HCT116 (cell line): ENCODE measurements at regions not wholly inside any gene's neighbourhood (a gene's known extent, or its start where the extent isn't known, plus 50 kb on each side); places are given as distances from the start of the nearest gene placed in this dataset.

Source experiments
- ATAC-seq: fragments of 200-7000 bp; cut with Tn5 transposase; 2 replicates; pipeline ENCODE4 v1.9.1; 2020; ENCODE audit warnings: mild to moderate bottlenecking, moderate library complexity
- BruUV-seq: library from RNA; stranded (reverse); fragments of 400-500 nt; replicated peaks from 2 replicates; lab custom pipeline; 2021; lab: Mats Ljungman, UMichigan
- CTCF ChIA-PET: fragments of 300-600 bp; sonication (Branson Sonifier 250); formaldehyde crosslinking; loops from one replicate; lab custom pipeline; 2021; ENCODE audit warnings: antibody characterized with exemption; lab: Charles Lee
- POLR2A ChIA-PET: fragments of 300-600, 350-600 bp; sonication (Branson Sonifier 250); formaldehyde crosslinking; loops from one replicate; lab custom pipeline; 2021; ENCODE audit warnings: antibody characterized with exemption; lab: Charles Lee
- RAD21 ChIA-PET, 2 experiments: fragments of 300-600 bp; sonication (Branson Sonifier 250); formaldehyde crosslinking; loops; one replicate each; lab custom pipeline; 2023; ENCODE audit warnings: low total read pairs in 2 of 2; ENCODE audit not compliant: uncharacterized antibody in 2 of 2, unreplicated experiment in 2 of 2, low non-redundant PET in 1 of 2; lab: Charles Lee
- DNase-seq: peaks from one replicate; pipeline ENCODE4 v3.0.0-alpha.2; 2010; ENCODE audit warnings: low read depth, low spot score
- H2AFZ ChIP-seq: fragments of 200-600 bp; shearing (Covaris generic), sonication (generic); 2 replicates; pipeline ENCODE4 v1.6.1; 2017; ENCODE audit warnings: low read depth, mixed run types, mixed read lengths, antibody characterized with exemption, low read length; ENCODE audit not compliant: poor library complexity, severe bottlenecking
- H3K27ac ChIP-seq: 2 replicates; pipeline ENCODE4 v1.5.1; 2012; ENCODE audit warnings: low read depth, low read length
- H3K27me3 ChIP-seq: fragments of 200-600 bp; sonication (generic); 2 replicates; pipeline ENCODE4 v1.6.1; 2016; ENCODE audit warnings: mixed run types, low read length, mixed read lengths; ENCODE audit not compliant: insufficient read depth
- H3K36me3 ChIP-seq, 2 experiments: fragments of 200-500 bp in 1 of 2; fragments of 200-600 bp in 1 of 2; sonication (Bioruptor generic) in 1 of 2; sonication (generic) in 1 of 2; 2 replicates each; pipeline versions ENCODE4 v1.5.1 to v1.6.1; 2014 to 2016; ENCODE audit warnings: low read length in 2 of 2, inconsistent platforms in 1 of 2, mixed read lengths in 1 of 2, mixed run types in 1 of 2; ENCODE audit not compliant: insufficient read depth in 2 of 2, control insufficient read depth in 1 of 2
- H3K4me1 ChIP-seq, 2 experiments: fragments of 200-600 bp in 1 of 2; sonication (generic) in 1 of 2; 2 replicates each; pipeline versions ENCODE4 v1.5.1 to v1.6.1; 2012 to 2017; ENCODE audit warnings: low read length in 2 of 2, inconsistent platforms in 1 of 2, mild to moderate bottlenecking in 1 of 2, mixed read lengths in 1 of 2, mixed run types in 1 of 2, moderate library complexity in 1 of 2; ENCODE audit not compliant: insufficient read depth in 2 of 2, control insufficient read depth in 1 of 2
- H3K4me2 ChIP-seq: fragments of 200-600 bp; sonication (generic); 2 replicates; pipeline ENCODE4 v1.6.1; 2017; ENCODE audit warnings: mixed run types, low read length, mixed read lengths
- H3K4me3 ChIP-seq, 2 experiments: fragments of 200-600 bp in 1 of 2; sonication (generic) in 1 of 2; replicated peaks in 1 of 2; 2 replicates each; pipeline ENCODE4 v1.5.1; 2011 to 2016; ENCODE audit warnings: low read length in 2 of 2, control low read depth in 1 of 2, low read depth in 1 of 2, mild to moderate bottlenecking in 1 of 2, mixed read lengths in 1 of 2, mixed run types in 1 of 2
- H3K79me2 ChIP-seq: fragments of 200-600 bp; sonication (generic); 2 replicates; pipeline ENCODE4 v1.6.1; 2017; ENCODE audit warnings: mild to moderate bottlenecking, mixed run types, low read length, moderate library complexity, mixed read lengths; ENCODE audit not compliant: insufficient read depth
- H3K9ac ChIP-seq: fragments of 200-600 bp; sonication (generic); 2 replicates; pipeline ENCODE4 v1.6.1; 2016; ENCODE audit warnings: low read length, mixed read lengths
- H3K9me2 ChIP-seq: fragments of 200-600 bp; sonication (generic), shearing (Covaris generic); 2 replicates; pipeline ENCODE4 v1.6.1; 2017; ENCODE audit warnings: mixed run types, mild to moderate bottlenecking, moderate library complexity; ENCODE audit not compliant: insufficient read depth
- H3K9me3 ChIP-seq, 2 experiments: fragments of 200-500 bp in 1 of 2; fragments of 200-600 bp in 1 of 2; sonication (Bioruptor generic) in 1 of 2; sonication (generic) in 1 of 2; 2 replicates each; pipeline ENCODE4 v1.6.1; 2014 to 2017; ENCODE audit warnings: low read length in 2 of 2, mixed read lengths in 2 of 2, inconsistent platforms in 1 of 2, low read depth in 1 of 2, mild to moderate bottlenecking in 1 of 2, mixed run types in 1 of 2, moderate library complexity in 1 of 2; ENCODE audit not compliant: control insufficient read depth in 1 of 2, insufficient read depth in 1 of 2
- H4K20me1 ChIP-seq: fragments of 200-600 bp; sonication (generic), shearing (Covaris generic); 2 replicates; pipeline ENCODE4 v1.6.1; 2017; ENCODE audit warnings: mixed run types, mild to moderate bottlenecking, moderate library complexity; ENCODE audit not compliant: insufficient read depth
- EGR1 ChIP-seq: IDR thresholded peaks from 2 replicates; pipeline ENCODE4 v1.6.1; 2012; ENCODE audit warnings: low read depth
- EZH2phosphoT487 ChIP-seq: fragments of 200-600 bp; IDR thresholded peaks from 2 replicates; pipeline ENCODE4 v1.6.1; 2018; ENCODE audit warnings: antibody characterized with exemption, borderline replicate concordance
- FOSL1 ChIP-seq: IDR thresholded peaks from 2 replicates; pipeline ENCODE4 v1.6.1; 2012; ENCODE audit warnings: low read depth
- JUND ChIP-seq: IDR thresholded peaks from 2 replicates; pipeline ENCODE4 v1.6.1; 2012
- POLR2AphosphoS5 ChIP-seq: IDR thresholded peaks from 2 replicates; pipeline ENCODE4 v1.6.1; 2011; ENCODE audit warnings: mild to moderate bottlenecking, low read depth, low read length, moderate library complexity
- RAD21 ChIP-seq: IDR thresholded peaks from 2 replicates; pipeline ENCODE4 v1.6.1; 2012; ENCODE audit warnings: low read depth, mild to moderate bottlenecking
- SIN3A ChIP-seq: IDR thresholded peaks from 2 replicates; pipeline ENCODE4 v1.6.1; 2012; ENCODE audit warnings: low read depth
- SRF ChIP-seq: IDR thresholded peaks from 2 replicates; pipeline ENCODE4 v1.6.1; 2012; ENCODE audit warnings: low read depth
- TCF7L2 ChIP-seq: IDR thresholded peaks from 2 replicates; pipeline ENCODE4 v1.7.0; 2011; ENCODE audit warnings: borderline replicate concordance, inconsistent platforms; ENCODE audit not compliant: insufficient read depth, insufficient read length; ENCODE audit errors: extremely low read depth
- YY1 ChIP-seq: IDR thresholded peaks from 2 replicates; pipeline ENCODE4 v1.6.1; 2011; ENCODE audit warnings: low read length, low read depth, moderate library complexity, mild to moderate bottlenecking; ENCODE audit not compliant: insufficient replicate concordance; ENCODE audit errors: extremely low read depth
- ZNF274 ChIP-seq: fragments of 200-500 bp; sonication (Bioruptor generic); IDR thresholded peaks from 2 replicates; pipeline ENCODE4 v1.6.1; 2014; ENCODE audit warnings: mild to moderate bottlenecking, low read depth, low read length, inconsistent platforms
- intact Hi-C: fragments of 100-400 bp; cut with micrococcal nuclease; formaldehyde crosslinking; loops from 2 replicates; pipeline ENCODE4 v1.10.0; 2022
- TF ChIP-seq, protein P1 (sequence below): IDR thresholded peaks from 2 replicates; pipeline ENCODE4 v1.6.1; 2012; ENCODE audit warnings: low read depth
- TF ChIP-seq, protein P2 (sequence below): IDR thresholded peaks from 2 replicates; pipeline ENCODE4 v1.6.1; 2011; ENCODE audit warnings: mild to moderate bottlenecking, low read length, moderate library complexity; ENCODE audit not compliant: insufficient replicate concordance; ENCODE audit errors: extremely low read depth

GRCh38 chr2:237156857-237157779 lies 71.4 kb downstream of the COPS8 start:
- no peaks in the 10 kb centered on the region for H3K9me3 ChIP-seq
- no peaks in the 10 kb centered on the region for H3K36me3 ChIP-seq
- RAD21 ChIA-PET = no interaction called here
- H2AFZ ChIP-seq = no peak overlapping the region
- DNase-seq (no peak), ATAC-seq (no peak)
- no peak for TF ChIP-seq JUND
- H3K27ac ChIP-seq = no peak overlapping the region
- H3K27me3 ChIP-seq = no peaks in the 10 kb centered on the region
- CTCF ChIA-PET = no interaction called here
- no peaks in the 10 kb centered on the region for H3K4me1 ChIP-seq
- H3K9me2 ChIP-seq = no peaks in the 10 kb centered on the region
- intact Hi-C loops = no loop called here
- no peaks in the 10 kb centered on the region for H4K20me1 ChIP-seq
- H3K4me3 ChIP-seq = no peak overlapping the region
- no peak overlapping the region for H3K9ac ChIP-seq
- no peak overlapping the region for H3K4me2 ChIP-seq
- BruUV-seq = no TSS peak
- H3K79me2 ChIP-seq = no peaks in the 10 kb centered on the region
- POLR2A ChIA-PET = no interaction called here

DNA sequence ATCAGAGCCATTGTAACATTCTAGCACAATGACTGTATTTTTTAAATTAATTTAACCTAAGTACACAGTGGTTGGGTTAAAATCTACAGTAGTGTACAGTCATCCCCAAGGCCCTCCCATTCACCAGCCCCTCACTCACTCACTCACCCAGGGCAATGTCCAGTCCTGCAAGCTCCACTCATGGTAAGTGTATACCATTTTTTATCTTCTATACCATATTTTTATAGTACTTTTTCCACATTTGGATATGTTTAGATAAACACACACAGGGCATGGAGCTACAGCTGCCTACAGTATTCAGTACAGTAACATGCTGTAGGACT lies 72.1 kb downstream of the COPS8 start:
- ATAC-seq = no peak
- CTCF ChIA-PET = interaction anchor here (1.4 kb wide), 1 partner anchor 264 kb away, joined by 3 read pairs; no protein-coding TSS in a partner anchor
- intact Hi-C loops = no loop called here

More for the DNA sequence above, 72.1 kb downstream of the COPS8 start:
- H3K27me3 ChIP-seq = no peaks in the 10 kb centered on the region
- H3K9me3 ChIP-seq = no peaks in the 10 kb centered on the region
- no peaks in the 10 kb centered on the region for H4K20me1 ChIP-seq
- H3K4me1 ChIP-seq = no peaks in the 10 kb centered on the region
- H3K36me3 ChIP-seq = no peaks in the 10 kb centered on the region
- H3K9ac ChIP-seq = no peak overlapping the region
- BruUV-seq = no TSS peak
- no peaks in the 10 kb centered on the region for H3K79me2 ChIP-seq
- no peak overlapping the region for H2AFZ ChIP-seq
- DNase-seq = no peak
- TF ChIP-seq JUND (no peak), YY1 (no peak), SRF (no peak), RAD21 (no peak), POLR2AphosphoS5 (no peak), SIN3A (no peak), EZH2phosphoT487 (no peak), FOSL1 (no peak), EGR1 (no peak), TCF7L2 (no peak), ZNF274 (no peak)
- TF ChIP-seq, protein P1, sequence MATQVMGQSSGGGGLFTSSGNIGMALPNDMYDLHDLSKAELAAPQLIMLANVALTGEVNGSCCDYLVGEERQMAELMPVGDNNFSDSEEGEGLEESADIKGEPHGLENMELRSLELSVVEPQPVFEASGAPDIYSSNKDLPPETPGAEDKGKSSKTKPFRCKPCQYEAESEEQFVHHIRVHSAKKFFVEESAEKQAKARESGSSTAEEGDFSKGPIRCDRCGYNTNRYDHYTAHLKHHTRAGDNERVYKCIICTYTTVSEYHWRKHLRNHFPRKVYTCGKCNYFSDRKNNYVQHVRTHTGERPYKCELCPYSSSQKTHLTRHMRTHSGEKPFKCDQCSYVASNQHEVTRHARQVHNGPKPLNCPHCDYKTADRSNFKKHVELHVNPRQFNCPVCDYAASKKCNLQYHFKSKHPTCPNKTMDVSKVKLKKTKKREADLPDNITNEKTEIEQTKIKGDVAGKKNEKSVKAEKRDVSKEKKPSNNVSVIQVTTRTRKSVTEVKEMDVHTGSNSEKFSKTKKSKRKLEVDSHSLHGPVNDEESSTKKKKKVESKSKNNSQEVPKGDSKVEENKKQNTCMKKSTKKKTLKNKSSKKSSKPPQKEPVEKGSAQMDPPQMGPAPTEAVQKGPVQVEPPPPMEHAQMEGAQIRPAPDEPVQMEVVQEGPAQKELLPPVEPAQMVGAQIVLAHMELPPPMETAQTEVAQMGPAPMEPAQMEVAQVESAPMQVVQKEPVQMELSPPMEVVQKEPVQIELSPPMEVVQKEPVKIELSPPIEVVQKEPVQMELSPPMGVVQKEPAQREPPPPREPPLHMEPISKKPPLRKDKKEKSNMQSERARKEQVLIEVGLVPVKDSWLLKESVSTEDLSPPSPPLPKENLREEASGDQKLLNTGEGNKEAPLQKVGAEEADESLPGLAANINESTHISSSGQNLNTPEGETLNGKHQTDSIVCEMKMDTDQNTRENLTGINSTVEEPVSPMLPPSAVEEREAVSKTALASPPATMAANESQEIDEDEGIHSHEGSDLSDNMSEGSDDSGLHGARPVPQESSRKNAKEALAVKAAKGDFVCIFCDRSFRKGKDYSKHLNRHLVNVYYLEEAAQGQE = no peak
- TF ChIP-seq, protein P2, sequence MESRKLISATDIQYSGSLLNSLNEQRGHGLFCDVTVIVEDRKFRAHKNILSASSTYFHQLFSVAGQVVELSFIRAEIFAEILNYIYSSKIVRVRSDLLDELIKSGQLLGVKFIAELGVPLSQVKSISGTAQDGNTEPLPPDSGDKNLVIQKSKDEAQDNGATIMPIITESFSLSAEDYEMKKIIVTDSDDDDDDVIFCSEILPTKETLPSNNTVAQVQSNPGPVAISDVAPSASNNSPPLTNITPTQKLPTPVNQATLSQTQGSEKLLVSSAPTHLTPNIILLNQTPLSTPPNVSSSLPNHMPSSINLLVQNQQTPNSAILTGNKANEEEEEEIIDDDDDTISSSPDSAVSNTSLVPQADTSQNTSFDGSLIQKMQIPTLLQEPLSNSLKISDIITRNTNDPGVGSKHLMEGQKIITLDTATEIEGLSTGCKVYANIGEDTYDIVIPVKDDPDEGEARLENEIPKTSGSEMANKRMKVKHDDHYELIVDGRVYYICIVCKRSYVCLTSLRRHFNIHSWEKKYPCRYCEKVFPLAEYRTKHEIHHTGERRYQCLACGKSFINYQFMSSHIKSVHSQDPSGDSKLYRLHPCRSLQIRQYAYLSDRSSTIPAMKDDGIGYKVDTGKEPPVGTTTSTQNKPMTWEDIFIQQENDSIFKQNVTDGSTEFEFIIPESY = no peak
- TF ChIP-seq, all 23 proteins: peak for 0
- ChIA-PET POLR2A (no interaction called here), RAD21 (no interaction called here)
- Histone ChIP-seq H3K4me2 (no peak overlapping the region), H3K9me2 (no peaks in the 10 kb centered on the region), H3K27ac (no peak overlapping the region), H3K4me3 (no peak overlapping the region)
